ENCODE measurements at regions not wholly inside any gene's neighbourhood (a gene's known extent, or its start where the extent isn't known, plus 50 kb on each side); places are given as distances from the start of the nearest gene placed in this dataset.
A peak's percentile ranks its signal among the peaks of the same experiment; 100 is the strongest.

DNA sequence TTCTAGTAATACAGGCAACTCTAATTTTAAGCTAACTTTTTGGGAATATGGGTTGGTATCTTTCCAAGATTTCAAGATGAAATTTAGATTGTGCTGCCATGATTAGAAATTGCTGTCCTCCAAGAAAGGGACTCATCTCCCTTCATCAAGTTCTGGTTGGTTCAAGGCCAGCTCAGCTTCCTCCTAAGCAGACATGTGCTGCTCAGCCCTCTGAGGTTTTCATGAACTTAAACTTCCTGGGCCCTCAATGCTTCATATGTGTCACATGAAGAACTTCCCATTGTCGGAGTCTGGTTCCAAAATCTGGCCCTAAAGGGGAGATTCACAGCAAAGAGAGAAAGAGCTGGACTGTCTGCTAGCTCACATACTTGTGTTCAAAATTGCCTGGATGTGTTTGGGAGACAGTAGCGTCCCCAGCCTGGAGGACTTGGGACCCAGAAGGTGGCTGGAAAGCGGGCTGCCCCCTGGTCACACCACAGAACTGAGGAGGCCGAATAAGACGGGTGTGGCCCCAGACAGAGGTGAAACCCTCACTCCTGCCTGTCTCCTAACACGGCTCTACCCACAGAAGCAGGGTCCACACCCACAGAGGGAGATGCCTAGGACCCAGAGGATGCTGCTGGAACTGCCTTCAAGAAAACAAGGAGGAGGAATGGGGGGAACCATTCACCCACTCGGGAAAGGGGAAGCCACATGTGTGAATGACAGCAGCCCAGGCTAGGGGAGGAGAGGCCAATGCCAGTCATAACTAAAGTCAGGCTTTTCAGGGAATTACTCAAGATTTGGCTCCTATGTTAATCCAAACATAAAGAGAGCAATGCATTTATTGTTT lies 54.3 kb upstream of the GPR31 start:
- Histone ChIP-seq H3K79me1 (ENCODE audit: low read depth, low read length) (no peaks in the 10 kb centered on the region), H3K9ac (replicated peaks in 1 of 4; ENCODE audit: extremely low read depth in 1 of 4, low read depth in 3 of 4, low read length in 3 of 4) (no peak overlapping the region)
- TF ChIP-seq TEAD4 (IDR thresholded peaks at IDR 0.05; ENCODE audit: low read depth, low read length) (no peak), KDM4A (IDR thresholded peaks at IDR 0.05; ENCODE audit: low read depth, low read length, severe bottlenecking) (no peak)

More for the DNA sequence above, 54.3 kb upstream of the GPR31 start:
- Histone ChIP-seq H2AFZ (ENCODE audit: low read length) (no peak overlapping the region), H4K5ac (ENCODE audit: insufficient read length, low read depth, low read length) (no peak overlapping the region), H3K18ac (ENCODE audit: extremely low read depth, low read length) (no peak overlapping the region), H3K23me2 (ENCODE audit: low read depth, low read length) (no peaks in the 10 kb centered on the region), H3K9me3 (ENCODE audit: insufficient read depth in 2 of 2, low read depth in 1 of 2, low read length in 1 of 2) (no peaks in the 10 kb centered on the region), H2BK15ac (ENCODE audit: low read length) (0 out of 2 replicates have a peak overlapping the region, but pooled peaks have one; percentile 46), H4K91ac (replicated peaks; ENCODE audit: insufficient read length, low read length) (no peak overlapping the region), H3K4ac (replicated peaks; ENCODE audit: insufficient read length, low read depth, low read length) (no peak overlapping the region), H3K36me3 (ENCODE audit: control insufficient read depth in 2 of 4, insufficient read depth in 4 of 4, low read length in 3 of 4) (no peaks in the 10 kb centered on the region), H3K4me2 (ENCODE audit: insufficient read depth in 1 of 2, low read depth in 2 of 2, low read length in 2 of 2) (no peak overlapping the region), H2BK20ac (ENCODE audit: low read length) (no peak overlapping the region), H3K23ac (ENCODE audit: insufficient read length) (no peak overlapping the region), H2AK5ac (ENCODE audit: low read depth, low read length) (no peak overlapping the region), H4K20me1 (replicated peaks in 1 of 2; ENCODE audit: control insufficient read depth in 1 of 2, insufficient read depth in 2 of 2, low read length in 2 of 2) (no peaks in the 10 kb centered on the region), H2BK5ac (ENCODE audit: low read depth, low read length) (no peak overlapping the region), H3K56ac (replicated peaks; ENCODE audit: insufficient read length, low read depth, low read length) (no peak overlapping the region), H3K27ac (ENCODE audit: low read depth, low read length) (no peak overlapping the region), H3K4me1 (replicated peaks in 1 of 4; ENCODE audit: control insufficient read depth in 3 of 4, insufficient read depth in 4 of 4, low read length in 3 of 4) (peaks cover 0 to 2% (median 1%) of the 10 kb centered on the region in 4 experiments; a peak in 4 of 7 replicates), H2BK120ac (replicated peaks; ENCODE audit: low read depth, low read length) (no peak overlapping the region), H3K4me3 (ENCODE audit: extremely low read depth in 1 of 4, insufficient read depth in 2 of 4, low read depth in 3 of 4, low read length in 4 of 4) (no peak overlapping the region), H4K8ac (ENCODE audit: extremely low read depth, insufficient read depth, low read length) (no peak overlapping the region), H3K14ac (ENCODE audit: insufficient read length) (no peak overlapping the region), H3K79me2 (ENCODE audit: control insufficient read depth in 1 of 2, insufficient read depth in 2 of 2, low read length in 2 of 2) (no peaks in the 10 kb centered on the region), H2BK12ac (ENCODE audit: low read depth, low read length) (no peak overlapping the region), H3K27me3 (replicated peaks in 1 of 4; ENCODE audit: control insufficient read depth in 3 of 4, extremely low read depth in 1 of 4, insufficient read depth in 3 of 4, low read length in 3 of 4) (no peaks in the 10 kb centered on the region; a peak in 1 of 7 replicates)
- ChIA-PET CTCF (ENCODE audit: partially characterized antibody) (interaction anchor here (0.5 to 1.7 kb wide), 8 partner anchors 18 to 197 kb away, joined by 3 to 7 read pairs (median 3); no protein-coding TSS in a partner anchor), POLR2A (ENCODE audit: partially characterized antibody) (no interaction called here)
- 72% methylated on average over 7 of the region's 7 CpGs; no CpG with 5 or more reads in 1 of the 2 experiments for WGBS, 2 experiments (ENCODE audit: extremely low coverage in 1 of 2, insufficient coverage in 1 of 2, insufficient read length in 1 of 2, insufficient replicate concordance in 2 of 2, low coverage in 1 of 2, low lambda C conversion rate in 2 of 2, missing lambda C conversion rate in 1 of 2)
- no peak for FAIRE-seq
- DNase-seq (ENCODE audit: low read depth in 1 of 2, low spot score in 2 of 2) = no peak

Measured in H1 (cell line).